RWPE2 (cell line): ENCODE measurements at regions not wholly inside any gene's neighbourhood (a gene's known extent, or its start where the extent isn't known, plus 50 kb on each side); places are given as distances from the start of the nearest gene placed in this dataset.
A peak's percentile ranks its signal among the peaks of the same experiment; 100 is the strongest.
"Not testable (repeated sequence)": the region's sequence is repeated elsewhere in the genome, so short reads cannot be mapped to it uniquely, and the experiment has no call there.

ENCODE experiments used
- ATAC-seq: fragments of 200-7000 bp; cut with Tn5 transposase; 3 replicates; pipeline ENCODE4 v1.9.1; 2021; ENCODE audit warnings: low read depth
- DNase-seq: peaks from one replicate; pipeline ENCODE4 v3.0.0-alpha.2; 2020; ENCODE audit warnings: low spot score
- H3K27ac ChIP-seq: fragments of 450-650 bp; 2 replicates; pipeline ENCODE4 v1.5.1; 2017; ENCODE audit warnings: mild to moderate bottlenecking; ENCODE audit not compliant: poor library complexity, severe bottlenecking
- H3K27me3 ChIP-seq: fragments of 250-450 bp; sonication (Bioruptor Pico); 2 replicates; pipeline ENCODE4 v1.5.1; 2021; ENCODE audit warnings: mild to moderate bottlenecking, moderate library complexity; ENCODE audit not compliant: insufficient read depth, poor library complexity, severe bottlenecking
- H3K36me3 ChIP-seq: fragments of 250-450 bp; sonication (Bioruptor Pico); 2 replicates; pipeline ENCODE4 v1.5.1; 2020; ENCODE audit warnings: low read depth, mild to moderate bottlenecking, moderate library complexity
- H3K4me1 ChIP-seq: fragments of 250-450 bp; sonication (Bioruptor Pico); 2 replicates; pipeline ENCODE4 v1.5.1; 2021; ENCODE audit warnings: mild to moderate bottlenecking, moderate library complexity; ENCODE audit not compliant: insufficient read depth, poor library complexity, severe bottlenecking
- H3K4me3 ChIP-seq: fragments of 250-450 bp; sonication (Bioruptor Pico); 2 replicates; pipeline ENCODE4 v1.5.1; 2021; ENCODE audit warnings: mild to moderate bottlenecking, moderate library complexity; ENCODE audit not compliant: severe bottlenecking
- H3K9me3 ChIP-seq: fragments of 250-450 bp; sonication (Bioruptor Pico); 2 replicates; pipeline ENCODE4 v1.5.1; 2021; ENCODE audit warnings: mild to moderate bottlenecking, moderate library complexity; ENCODE audit not compliant: severe bottlenecking
- CTCF ChIP-seq: fragments of 450-650 bp; IDR thresholded peaks from one replicate; pipeline ENCODE4 v1.5.1; 2017; ENCODE audit warnings: mild to moderate bottlenecking, moderate library complexity; ENCODE audit not compliant: poor library complexity, severe bottlenecking

GRCh38 chr7:49099587-49100326, 175.4 kb downstream of the CDC14C start:
- ATAC-seq (no peak), DNase-seq (no peak)
- Histone ChIP-seq H3K36me3 (no peaks in the 10 kb centered on the region), H3K9me3 (no peaks in the 10 kb centered on the region), H3K4me3 (no peak overlapping the region), H3K4me1 (no peaks in the 10 kb centered on the region), H3K27ac (no peak overlapping the region), H3K27me3 (no peaks in the 10 kb centered on the region)
- TF ChIP-seq CTCF, result peak; percentile 23

- H3K27me3 ChIP-seq, H3K27ac ChIP-seq, DNase-seq, H3K9me3 ChIP-seq, H3K4me1 ChIP-seq, H3K36me3 ChIP-seq, H3K4me3 ChIP-seq, ATAC-seq: not testable (repeated sequence)
Measured at GRCh38 chr7:49100908-49101740, 176.8 kb downstream of the CDC14C start.

- no peaks in the 10 kb centered on the region for H3K27me3 ChIP-seq
- DNase-seq (no peak), ATAC-seq (no peak)
- no peak overlapping the region for H3K27ac ChIP-seq
- no peaks in the 10 kb centered on the region for H3K9me3 ChIP-seq
- H3K4me3 ChIP-seq, result no peak overlapping the region
- no peaks in the 10 kb centered on the region for H3K36me3 ChIP-seq
- no peaks in the 10 kb centered on the region for H3K4me1 ChIP-seq
- no peak for TF ChIP-seq CTCF
Measured at GRCh38 chr7:49102411-49102810, 178.1 kb downstream of the CDC14C start.

DNA sequence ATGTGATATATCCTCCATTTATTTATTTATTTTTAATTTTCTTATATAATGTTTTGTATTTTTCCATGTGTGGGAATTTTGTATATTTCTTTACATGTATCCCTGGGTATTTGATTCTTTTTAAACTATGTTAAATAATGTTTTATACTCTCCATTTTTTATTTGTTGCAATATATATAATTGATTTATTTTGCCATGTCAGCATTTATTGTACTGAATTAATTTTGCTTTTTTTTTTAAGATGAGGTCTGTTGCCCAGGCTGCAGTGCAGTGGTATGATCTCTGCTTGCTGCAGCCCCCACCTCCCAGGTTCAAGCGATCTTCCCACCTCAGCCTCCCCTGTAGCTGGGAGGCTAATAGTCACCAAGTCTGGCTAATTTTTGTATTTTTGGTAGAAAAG, 187.4 kb downstream of the CDC14C start:
- DNase-seq, result no peak
- H3K27me3 ChIP-seq, result no peaks in the 10 kb centered on the region
- H3K4me3 ChIP-seq, result no peak overlapping the region
- no peak for ATAC-seq
- TF ChIP-seq CTCF, result no peak
- H3K4me1 ChIP-seq, result no peaks in the 10 kb centered on the region
- H3K9me3 ChIP-seq, result no peaks in the 10 kb centered on the region
- no peaks in the 10 kb centered on the region for H3K36me3 ChIP-seq
- H3K27ac ChIP-seq, result no peak overlapping the region

GRCh38 chr7:49112222-49112621, 187.9 kb downstream of the CDC14C start:
- TF ChIP-seq CTCF, result no peak
- Histone ChIP-seq H3K27me3 (no peaks in the 10 kb centered on the region), H3K4me1 (no peaks in the 10 kb centered on the region), H3K9me3 (no peaks in the 10 kb centered on the region), H3K27ac (no peak overlapping the region), H3K4me3 (no peak overlapping the region), H3K36me3 (no peaks in the 10 kb centered on the region)
- ATAC-seq, result no peak
- DNase-seq, result no peak
